Fibroblast of the aortic adventitia (primary cell): ENCODE measurements at regions not wholly inside any gene's neighbourhood (a gene's known extent, or its start where the extent isn't known, plus 50 kb on each side); places are given as distances from the start of the nearest gene placed in this dataset.

Experiments used
- DNase-seq: peaks from one replicate; pipeline ENCODE4 v3.0.0-alpha.2; 2010; ENCODE audit warnings: low read depth
- H3K4me3 ChIP-seq: 2 replicates; pipeline ENCODE4 v1.5.1; 2011; ENCODE audit warnings: low read depth, mild to moderate bottlenecking, control low read depth, low read length, moderate library complexity
- TF ChIP-seq, protein P1 (sequence below): IDR thresholded peaks from 2 replicates; pipeline ENCODE4 v1.5.1; 2011; ENCODE audit warnings: mild to moderate bottlenecking, low read length, control low read depth, inconsistent platforms; ENCODE audit not compliant: insufficient read depth

DNA sequence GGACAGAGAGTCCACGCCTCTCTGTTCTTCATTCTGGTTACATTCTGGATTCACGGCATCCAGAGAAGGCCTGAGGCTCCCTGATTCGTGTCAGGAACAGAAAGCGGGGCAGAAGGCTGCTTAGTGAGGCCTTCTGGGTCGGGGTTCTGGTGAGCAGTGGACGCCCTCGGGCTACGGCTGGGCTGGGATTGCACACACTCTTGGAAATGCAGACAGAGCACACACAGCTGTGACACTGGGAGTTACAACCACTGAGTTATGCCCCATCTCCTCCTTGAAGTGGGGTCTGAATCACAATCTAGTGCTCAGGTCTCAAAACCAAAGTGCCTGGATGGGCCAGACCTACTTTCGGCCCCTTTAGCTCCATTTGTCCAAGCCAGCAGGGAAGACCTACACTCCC lies 156.9 kb upstream of the GDF10 start:
- DNase-seq = no peak

DNA sequence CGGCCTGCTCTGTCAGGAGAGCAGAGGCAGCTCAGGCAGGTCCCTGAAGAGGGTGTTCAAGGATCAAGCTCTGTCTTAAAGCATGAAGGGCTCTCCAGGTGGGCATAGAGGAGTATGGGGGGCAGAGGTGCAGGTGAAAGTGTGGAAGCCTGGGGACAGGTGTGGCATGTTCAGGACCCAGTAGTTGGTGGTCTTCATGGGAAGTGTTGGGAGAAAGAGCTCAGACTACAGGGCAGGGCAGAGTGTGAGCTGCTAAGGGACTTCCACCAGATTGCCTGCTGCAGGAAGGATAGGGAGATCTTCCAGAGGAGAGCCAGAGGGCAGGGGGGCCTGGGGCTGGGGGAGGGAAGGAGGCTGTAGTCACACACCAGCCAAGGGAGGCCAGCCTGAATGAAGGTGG lies 156.5 kb upstream of the GDF10 start:
- no peak overlapping the region for H3K4me3 ChIP-seq
- DNase-seq = no peak
- TF ChIP-seq, protein P1, sequence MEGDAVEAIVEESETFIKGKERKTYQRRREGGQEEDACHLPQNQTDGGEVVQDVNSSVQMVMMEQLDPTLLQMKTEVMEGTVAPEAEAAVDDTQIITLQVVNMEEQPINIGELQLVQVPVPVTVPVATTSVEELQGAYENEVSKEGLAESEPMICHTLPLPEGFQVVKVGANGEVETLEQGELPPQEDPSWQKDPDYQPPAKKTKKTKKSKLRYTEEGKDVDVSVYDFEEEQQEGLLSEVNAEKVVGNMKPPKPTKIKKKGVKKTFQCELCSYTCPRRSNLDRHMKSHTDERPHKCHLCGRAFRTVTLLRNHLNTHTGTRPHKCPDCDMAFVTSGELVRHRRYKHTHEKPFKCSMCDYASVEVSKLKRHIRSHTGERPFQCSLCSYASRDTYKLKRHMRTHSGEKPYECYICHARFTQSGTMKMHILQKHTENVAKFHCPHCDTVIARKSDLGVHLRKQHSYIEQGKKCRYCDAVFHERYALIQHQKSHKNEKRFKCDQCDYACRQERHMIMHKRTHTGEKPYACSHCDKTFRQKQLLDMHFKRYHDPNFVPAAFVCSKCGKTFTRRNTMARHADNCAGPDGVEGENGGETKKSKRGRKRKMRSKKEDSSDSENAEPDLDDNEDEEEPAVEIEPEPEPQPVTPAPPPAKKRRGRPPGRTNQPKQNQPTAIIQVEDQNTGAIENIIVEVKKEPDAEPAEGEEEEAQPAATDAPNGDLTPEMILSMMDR = no peak

More for the DNA sequence above, 156.9 kb upstream of the GDF10 start:
- no peak overlapping the region for H3K4me3 ChIP-seq
- TF ChIP-seq, protein P1 = no peak

DNA sequence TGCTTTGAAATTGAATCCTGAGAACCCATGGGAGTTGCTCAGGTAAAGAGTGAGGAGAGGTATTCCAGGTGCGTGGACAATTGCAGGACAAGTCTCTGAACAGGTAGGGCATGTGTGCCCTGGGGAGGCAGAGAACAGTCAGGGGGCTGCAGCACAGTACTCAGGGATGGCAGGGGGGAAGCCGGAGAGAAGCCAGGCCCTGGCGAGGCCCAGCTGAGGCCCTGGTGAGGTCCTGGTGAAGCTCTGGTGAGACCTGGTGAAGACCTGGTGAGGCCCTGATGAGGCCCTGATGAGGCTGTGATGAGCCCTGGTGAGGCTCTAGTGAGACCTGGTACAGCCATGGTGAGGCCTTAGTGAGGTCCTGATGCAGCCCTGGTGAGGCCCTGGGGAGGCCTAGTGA lies 155.5 kb upstream of the GDF10 start:
- no peak for DNase-seq
- TF ChIP-seq, protein P1 = no peak

DNA sequence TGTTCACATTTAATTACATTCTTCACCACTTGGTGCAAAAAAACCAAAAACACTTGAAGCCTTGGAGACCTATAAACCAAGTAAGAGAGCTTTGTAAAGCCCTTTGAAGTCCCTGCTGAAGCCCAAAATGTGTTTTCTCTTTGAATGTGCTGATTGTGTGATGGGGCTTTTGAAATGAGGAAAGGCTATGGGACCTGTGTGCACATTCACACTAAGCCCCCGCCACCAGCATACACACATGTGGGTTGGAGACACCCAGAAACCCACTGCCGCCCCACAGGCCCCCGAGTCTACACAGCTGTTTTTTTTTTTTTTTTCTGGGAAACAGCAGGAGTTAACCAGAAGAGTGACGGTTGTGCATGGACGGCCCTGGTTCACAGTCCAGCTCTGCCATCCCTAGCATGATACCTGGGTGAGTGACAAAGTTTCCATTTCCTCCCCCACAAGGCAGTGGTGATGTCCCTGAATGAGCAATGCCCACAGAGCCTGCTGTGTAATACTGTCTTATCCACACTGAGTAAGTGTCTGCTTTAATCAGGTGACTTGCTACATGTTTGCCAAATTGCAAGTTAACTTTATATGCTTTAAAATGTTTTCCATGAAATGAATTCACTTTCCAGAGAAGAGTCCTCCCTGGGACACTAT lies 154.6 kb upstream of the GDF10 start:
- no peak overlapping the region for H3K4me3 ChIP-seq
- DNase-seq = no peak
- TF ChIP-seq, protein P1 = no peak

More for the DNA sequence above, 155.5 kb upstream of the GDF10 start:
- no peak overlapping the region for H3K4me3 ChIP-seq

DNA sequence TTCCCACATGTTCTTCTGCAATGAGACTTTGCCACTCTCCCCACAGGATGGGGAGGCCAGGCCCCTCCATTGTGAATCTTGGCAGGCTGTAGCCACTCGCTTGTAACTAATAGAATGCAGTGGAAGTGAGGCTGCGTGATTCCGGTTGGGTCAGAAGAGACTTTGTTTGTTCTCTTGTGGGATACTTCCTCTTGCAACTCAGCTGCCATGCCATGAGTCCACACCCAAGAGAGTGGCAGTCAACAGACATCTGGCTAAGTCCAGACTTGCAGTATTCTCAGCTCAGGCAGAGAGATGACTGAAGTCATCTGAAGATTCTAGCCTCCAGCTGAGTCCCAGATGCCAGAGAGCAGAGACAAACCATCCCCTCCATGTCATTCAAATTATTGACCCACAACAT lies 153.4 kb upstream of the GDF10 start:
- H3K4me3 ChIP-seq = no peak overlapping the region
- TF ChIP-seq, protein P1 = no peak
- DNase-seq = no peak

DNA sequence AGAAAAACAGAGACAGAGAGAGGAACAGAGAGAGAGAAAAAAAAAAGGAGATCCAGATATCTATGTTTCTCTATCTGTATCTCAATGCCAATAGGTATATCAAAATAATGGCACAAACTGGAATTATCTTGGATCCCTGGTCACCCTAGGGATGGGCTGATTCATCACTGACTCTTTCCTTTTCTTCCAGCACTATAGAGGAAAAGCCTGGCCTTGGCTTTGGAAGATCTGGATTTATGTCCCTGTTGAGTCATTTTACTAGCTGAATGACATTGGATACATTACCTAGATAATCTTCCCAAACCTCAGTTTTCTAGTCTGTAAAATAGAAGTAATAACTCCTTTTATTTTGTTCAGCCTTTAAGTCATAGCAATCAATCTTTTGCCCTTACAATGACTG lies 152.8 kb upstream of the GDF10 start:
- no peak for DNase-seq
- TF ChIP-seq, protein P1 = no peak
- no peak overlapping the region for H3K4me3 ChIP-seq

DNA sequence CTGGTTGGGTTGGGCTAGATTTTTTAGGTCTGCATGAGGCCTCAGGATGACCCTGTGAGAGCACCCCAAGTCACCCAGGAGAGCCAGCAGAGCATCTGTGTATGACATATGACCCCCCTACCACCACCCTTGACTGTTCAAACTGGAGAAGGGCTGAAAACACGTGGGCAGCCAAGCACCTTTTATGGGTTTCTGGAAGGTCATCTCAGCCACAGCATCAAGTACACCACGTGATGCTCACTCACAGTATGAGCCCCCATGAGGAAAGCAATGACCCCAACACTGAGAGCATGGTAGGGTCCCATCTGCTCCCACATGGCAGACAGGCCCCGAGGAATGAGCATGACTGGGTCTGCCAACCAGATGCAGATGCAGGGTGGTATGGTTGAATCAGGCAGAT lies 149.4 kb upstream of the GDF10 start:
- no peak for DNase-seq
- TF ChIP-seq, protein P1 = no peak
- no peak overlapping the region for H3K4me3 ChIP-seq
